Fibroblast of peridontal ligament (primary cell): ENCODE measurements at regions not wholly inside any gene's neighbourhood (a gene's known extent, or its start where the extent isn't known, plus 50 kb on each side); places are given as distances from the start of the nearest gene placed in this dataset.
A peak's percentile ranks its signal among the peaks of the same experiment; 100 is the strongest.
"Not testable (repeated sequence)": the region's sequence is repeated elsewhere in the genome, so short reads cannot be mapped to it uniquely, and the experiment has no call there.

Experiments
- DNase-seq: peaks from one replicate; pipeline ENCODE4 v3.0.0-alpha.2; 2010; ENCODE audit errors: extremely low read depth

DNA sequence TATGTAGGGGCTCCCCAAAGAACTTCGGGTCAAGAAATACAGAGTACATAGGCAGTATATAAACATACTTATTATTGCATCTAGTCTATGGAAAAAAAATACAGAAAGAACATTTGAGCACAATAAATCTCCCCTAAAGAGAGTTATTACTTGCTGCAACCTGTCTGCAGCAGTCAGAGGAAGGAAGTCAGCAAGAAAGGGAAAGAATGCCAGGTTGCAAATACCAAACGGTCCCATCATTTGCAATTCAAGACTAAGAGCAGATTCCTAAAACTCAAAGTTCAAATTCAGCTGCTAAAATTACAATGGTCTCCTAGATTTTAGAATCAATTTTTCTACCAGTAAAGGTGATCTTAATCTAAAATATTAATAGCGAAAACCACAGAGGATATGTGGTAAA lies 236.2 kb upstream of the NUDT6 start:
- no peak for DNase-seq

- no peak for DNase-seq
These were observed 237.1 kb upstream of the NUDT6 start for GRCh38 chr4:123159479-123159878.

DNA sequence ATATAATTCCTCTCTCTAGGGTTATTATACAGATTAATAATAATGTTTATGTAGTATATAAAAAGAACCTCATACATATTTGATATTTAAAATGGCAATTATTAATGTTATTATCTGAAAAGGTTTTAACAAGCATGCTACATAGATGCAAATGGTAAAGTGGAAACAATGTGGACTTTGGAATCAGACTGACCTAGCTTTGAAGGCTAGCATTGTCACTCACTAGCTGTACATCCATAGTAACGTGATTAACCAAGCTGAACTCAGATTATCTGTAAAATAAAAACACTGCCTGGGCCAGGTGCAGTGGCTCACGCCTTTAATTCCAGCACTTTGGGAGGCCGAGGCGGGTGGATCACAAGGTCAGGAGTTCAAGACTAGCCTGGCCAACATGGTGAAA lies 233.7 kb upstream of the SPRY1 start:
- DNase-seq: no peak

GRCh38 chr4:123163501-123163900 lies 233.1 kb upstream of the SPRY1 start:
- no peak for DNase-seq

GRCh38 chr4:123166023-123166422 lies 230.6 kb upstream of the SPRY1 start:
- no peak for DNase-seq

GRCh38 chr4:123167931-123168330 lies 228.7 kb upstream of the SPRY1 start:
- no peak for DNase-seq

GRCh38 chr4:123168812-123169211 lies 227.8 kb upstream of the SPRY1 start:
- DNase-seq: peak; percentile 7

GRCh38 chr4:123170843-123171242 lies 225.8 kb upstream of the SPRY1 start:
- DNase-seq: no peak

GRCh38 chr4:123176605-123177004 lies 220.0 kb upstream of the SPRY1 start:
- DNase-seq: no peak

DNA sequence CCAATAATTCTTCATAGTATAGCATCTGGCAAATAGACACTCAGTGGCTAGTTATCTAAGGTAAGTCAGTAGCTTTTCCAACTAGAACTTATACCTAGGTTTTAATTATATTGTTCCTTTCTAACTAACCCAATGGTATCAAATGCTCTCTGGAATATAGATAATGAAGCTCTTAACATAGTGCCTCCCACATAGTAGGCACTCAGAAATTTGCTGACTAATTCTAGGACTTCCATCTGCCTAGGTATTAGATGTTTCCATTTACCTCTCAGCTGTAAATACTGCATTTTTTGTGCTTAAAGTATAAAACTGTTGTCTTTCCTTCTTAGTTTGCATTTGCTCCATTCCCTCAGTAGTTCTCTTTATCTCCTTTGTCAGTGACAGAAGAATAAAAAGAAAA lies 214.3 kb upstream of the SPRY1 start:
- no peak for DNase-seq

DNA sequence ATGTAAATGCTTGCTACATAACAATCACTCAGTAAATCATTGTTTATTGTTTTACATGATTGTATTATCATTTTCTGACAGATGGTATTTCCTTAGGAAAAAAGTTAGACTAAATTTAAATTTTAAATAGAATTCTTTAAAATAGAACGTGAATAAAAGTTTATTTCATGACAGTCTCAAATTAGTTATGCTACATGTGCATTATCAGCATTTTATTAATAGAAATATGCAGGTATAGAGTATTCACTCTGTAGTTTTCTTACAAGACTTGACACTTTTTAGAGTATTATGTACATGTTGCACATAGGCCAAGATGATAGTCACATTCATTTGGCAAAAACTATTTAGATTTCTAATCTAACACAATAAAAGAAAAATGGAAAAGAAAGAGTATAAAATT lies 213.3 kb upstream of the SPRY1 start:
- no peak for DNase-seq

DNA sequence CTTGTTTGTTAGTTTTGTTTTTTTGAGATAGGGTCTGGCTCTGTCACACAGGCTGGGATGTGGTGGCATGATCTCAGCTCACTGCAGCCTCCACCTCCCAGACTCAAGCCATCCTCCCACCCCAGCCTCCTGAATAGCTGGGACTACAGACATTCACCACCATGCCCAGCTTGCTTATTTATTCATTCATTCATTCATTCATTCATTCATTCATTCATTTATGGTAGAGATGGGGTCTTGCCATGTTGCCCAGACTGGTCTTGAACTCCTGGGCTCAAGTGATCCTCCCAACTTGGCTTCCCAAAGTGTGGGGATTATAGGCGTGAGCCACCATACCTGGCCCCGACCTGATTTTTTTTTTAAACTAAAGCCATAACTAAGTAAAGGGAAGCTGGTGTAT lies 212.8 kb upstream of the SPRY1 start:
- not testable (repeated sequence) for DNase-seq

GRCh38 chr4:123186731-123187130 lies 209.9 kb upstream of the SPRY1 start:
- DNase-seq: no peak

GRCh38 chr4:123190176-123190575 lies 206.4 kb upstream of the SPRY1 start:
- DNase-seq: no peak

DNA sequence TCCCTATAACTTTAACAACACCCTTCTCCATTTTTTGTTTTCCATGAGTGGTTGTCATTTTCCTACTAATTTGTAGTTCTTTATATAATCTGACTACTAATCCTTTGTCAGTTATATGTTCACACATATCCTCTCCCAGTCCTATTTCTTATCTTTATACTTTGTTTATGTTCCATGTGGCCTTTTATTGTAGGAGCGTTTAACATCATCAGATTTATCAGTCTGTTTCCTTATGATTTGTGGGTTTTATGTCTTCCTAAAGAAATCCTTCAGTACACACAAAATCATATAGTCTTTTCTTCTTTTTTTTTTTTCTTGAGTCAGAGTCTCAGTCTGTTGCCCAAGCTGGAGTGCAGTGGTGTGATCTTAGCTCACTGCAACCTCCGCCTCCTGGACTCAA lies 204.9 kb upstream of the SPRY1 start:
- no peak for DNase-seq

- DNase-seq: no peak
These were observed 202.7 kb upstream of the SPRY1 start for GRCh38 chr4:123193802-123194367.

GRCh38 chr4:123198706-123199105 lies 197.9 kb upstream of the SPRY1 start:
- peak; percentile 49 for DNase-seq

GRCh38 chr4:123200051-123200940 lies 196.3 kb upstream of the SPRY1 start:
- no peak for DNase-seq

DNA sequence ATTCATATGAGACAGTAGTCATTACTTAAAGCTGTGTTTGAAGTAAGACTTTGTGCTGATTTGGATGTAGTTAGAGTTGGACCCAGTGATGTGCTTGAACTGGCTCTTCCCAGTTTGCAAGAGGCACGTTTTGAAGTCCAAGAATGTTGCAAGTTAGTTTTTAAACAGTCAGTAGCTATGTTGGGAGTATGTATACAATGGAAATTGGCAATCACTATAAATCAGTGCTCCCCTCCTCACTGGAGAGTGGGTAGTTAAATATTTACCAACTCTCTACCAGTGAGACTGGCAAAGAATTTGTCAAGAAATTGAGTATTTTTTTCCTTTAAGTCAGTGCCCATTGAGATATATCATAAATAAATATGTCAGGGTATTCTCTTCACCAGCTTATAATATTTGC lies 191.9 kb upstream of the SPRY1 start:
- DNase-seq: no peak

DNA sequence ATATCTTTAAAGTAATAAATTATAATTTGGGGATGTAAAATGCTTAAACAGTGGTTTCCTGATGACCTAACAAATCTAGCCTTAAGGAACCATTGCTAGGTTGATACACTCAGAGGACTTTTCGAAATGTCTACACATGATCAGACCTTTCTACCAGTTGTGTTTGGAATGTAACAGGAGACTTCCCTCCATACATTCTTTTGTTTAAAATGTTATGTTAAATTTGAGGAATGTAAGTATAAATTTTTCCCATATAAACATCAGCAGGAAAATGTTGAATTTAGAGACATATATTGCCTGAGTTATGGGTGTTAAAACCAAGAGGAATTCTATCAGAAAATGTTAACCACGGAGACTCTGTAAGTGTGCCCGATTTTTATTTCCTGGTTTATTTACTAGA lies 190.6 kb upstream of the SPRY1 start:
- no peak for DNase-seq

- DNase-seq: no peak
These were observed 187.2 kb upstream of the SPRY1 start for GRCh38 chr4:123209436-123209835.

GRCh38 chr4:123215536-123215935 lies 181.1 kb upstream of the SPRY1 start:
- DNase-seq: no peak

GRCh38 chr4:123216543-123216942 lies 180.1 kb upstream of the SPRY1 start:
- no peak for DNase-seq

GRCh38 chr4:123216946-123217345 lies 179.6 kb upstream of the SPRY1 start:
- no peak for DNase-seq
